Skeletal muscle satellite cell (primary cell): ENCODE measurements at regions not wholly inside any gene's neighbourhood (a gene's known extent, or its start where the extent isn't known, plus 50 kb on each side); places are given as distances from the start of the nearest gene placed in this dataset.

Source experiments
- H3K27me3 ChIP-seq: 2 replicates; pipeline ENCODE4 v1.7.0; 2013; ENCODE audit warnings: low read length; ENCODE audit not compliant: control insufficient read depth, insufficient read depth
- H3K36me3 ChIP-seq: 2 replicates; pipeline ENCODE4 v1.7.0; 2013; ENCODE audit warnings: mild to moderate bottlenecking, control low read depth, low read length; ENCODE audit not compliant: insufficient read depth
- H3K4me1 ChIP-seq: 2 replicates; pipeline ENCODE4 v1.7.0; 2013; ENCODE audit warnings: low read length; ENCODE audit not compliant: control insufficient read depth, insufficient read depth
- H3K4me2 ChIP-seq: 2 replicates; pipeline ENCODE4 v1.7.0; 2013; ENCODE audit warnings: mild to moderate bottlenecking, low read length
- H3K4me3 ChIP-seq: 2 replicates; pipeline ENCODE4 v1.7.0; 2013; ENCODE audit warnings: low read length
- H3K9ac ChIP-seq: 2 replicates; pipeline ENCODE4 v1.7.0; 2013; ENCODE audit warnings: mild to moderate bottlenecking, low read depth, low read length, moderate library complexity
- H3K9me3 ChIP-seq: replicated peaks from 2 replicates; pipeline ENCODE4 v1.7.0; 2013; ENCODE audit warnings: mild to moderate bottlenecking, control low read depth, low read length

DNA sequence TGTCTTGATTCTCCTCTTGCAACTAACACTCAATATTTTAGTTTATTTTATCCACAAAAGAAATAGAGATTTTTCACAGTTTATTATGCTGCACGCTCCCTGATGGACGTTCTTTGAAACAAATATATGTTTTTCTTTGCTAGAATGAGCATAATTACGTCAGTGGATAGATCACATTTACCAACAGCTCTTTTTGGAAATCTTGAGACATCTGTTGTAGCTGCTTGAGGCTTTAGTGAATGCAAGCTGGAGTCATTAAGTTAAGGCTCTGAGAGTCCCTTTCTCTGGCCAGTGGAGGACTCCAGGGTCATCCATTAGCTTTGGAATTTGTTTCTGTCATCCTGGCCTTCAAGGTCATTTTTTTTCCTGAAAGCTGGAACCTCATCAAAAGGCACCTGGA is 405.6 kb upstream of the TMEM132C start:
- Histone ChIP-seq H3K9me3 (no peaks in the 10 kb centered on the region), H3K4me3 (no peak overlapping the region), H3K4me1 (no peaks in the 10 kb centered on the region), H3K4me2 (no peak overlapping the region), H3K27me3 (no peaks in the 10 kb centered on the region), H3K36me3 (no peaks in the 10 kb centered on the region), H3K9ac (no peak overlapping the region)

DNA sequence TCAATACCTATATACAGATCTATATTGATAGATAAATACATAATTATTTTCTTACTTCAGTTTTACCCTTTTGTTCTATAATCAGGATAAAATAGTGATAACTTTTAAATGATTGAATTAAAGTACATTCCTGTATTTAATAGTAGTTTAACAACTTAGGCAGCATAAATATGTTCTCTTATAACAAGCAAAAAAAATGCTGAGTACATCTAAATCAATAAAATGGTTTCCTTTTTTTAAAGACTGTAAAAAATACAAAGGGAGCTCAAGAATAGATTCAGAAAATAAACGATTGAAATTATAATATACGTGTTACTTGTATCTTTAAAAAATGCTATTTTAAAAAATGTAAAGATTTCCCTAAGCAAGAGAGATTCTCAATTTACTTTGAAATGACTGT is 393.7 kb upstream of the TMEM132C start:
- no peaks in the 10 kb centered on the region for H3K4me1 ChIP-seq
- no peaks in the 10 kb centered on the region for H3K36me3 ChIP-seq

DNA sequence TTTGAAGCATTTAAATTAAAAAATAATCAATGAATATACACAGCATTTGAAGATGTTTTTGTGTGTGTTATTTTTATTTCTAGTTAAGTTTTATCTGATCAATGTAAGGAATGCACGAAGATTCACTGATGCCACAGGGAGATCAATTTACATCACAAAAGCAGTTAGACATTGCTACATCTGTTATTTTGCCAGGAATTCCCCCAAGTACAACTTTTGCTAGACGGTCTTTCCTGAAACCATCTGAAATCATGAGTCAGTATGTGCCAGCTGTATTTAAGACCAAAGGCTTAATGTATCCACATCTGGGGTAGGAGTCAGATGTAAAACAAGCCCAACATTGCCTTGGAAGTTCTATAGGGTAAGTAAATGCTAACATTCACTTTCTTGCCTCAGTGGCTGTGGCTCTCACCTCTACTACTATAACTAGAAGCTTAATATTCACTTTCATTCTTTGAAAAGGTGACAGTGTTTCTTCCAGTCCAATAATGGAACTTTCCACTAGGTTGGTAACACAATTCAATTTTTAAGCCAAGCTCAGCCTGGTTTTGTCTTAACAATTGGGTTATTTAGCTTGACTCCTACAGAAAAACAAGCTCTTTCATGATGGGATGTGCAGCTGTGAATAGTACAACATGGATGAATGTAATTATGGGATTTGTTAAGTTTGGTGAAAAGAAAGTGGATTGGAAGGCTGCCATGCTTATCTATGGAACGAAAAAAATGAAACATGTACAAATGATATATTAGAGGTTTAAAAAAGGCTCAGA is 385.4 kb upstream of the TMEM132C start:
- no peak overlapping the region for H3K4me2 ChIP-seq
- H3K4me1 ChIP-seq = no peaks in the 10 kb centered on the region
- H3K4me3 ChIP-seq = no peak overlapping the region
- H3K27me3 ChIP-seq = no peaks in the 10 kb centered on the region
- H3K9me3 ChIP-seq = no peaks in the 10 kb centered on the region
- no peaks in the 10 kb centered on the region for H3K36me3 ChIP-seq
- H3K9ac ChIP-seq = no peak overlapping the region

More for the DNA sequence above, 393.7 kb upstream of the TMEM132C start:
- Histone ChIP-seq H3K4me3 (no peak overlapping the region), H3K27me3 (no peaks in the 10 kb centered on the region), H3K9ac (no peak overlapping the region), H3K4me2 (no peak overlapping the region), H3K9me3 (no peaks in the 10 kb centered on the region)

DNA sequence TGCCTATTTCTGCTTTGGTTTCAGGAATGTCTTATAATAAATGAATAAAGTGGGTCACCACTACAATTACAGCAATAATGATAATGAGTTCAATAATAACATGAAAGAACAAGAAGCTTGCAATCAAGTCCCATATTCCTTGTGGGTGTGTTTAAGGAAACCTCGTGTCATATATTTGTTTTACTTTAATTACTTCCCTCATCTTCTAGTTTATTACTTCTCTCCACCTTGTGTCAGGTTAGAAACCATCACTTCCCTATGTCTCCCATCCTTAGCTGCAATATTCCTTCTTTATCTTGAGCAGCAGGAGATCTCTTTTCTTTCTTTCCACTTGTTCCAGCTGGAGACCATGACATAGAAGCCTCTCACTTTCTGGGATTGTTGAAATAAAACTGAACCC is 384.0 kb upstream of the TMEM132C start:
- no peaks in the 10 kb centered on the region for H3K36me3 ChIP-seq
- no peaks in the 10 kb centered on the region for H3K4me1 ChIP-seq

DNA sequence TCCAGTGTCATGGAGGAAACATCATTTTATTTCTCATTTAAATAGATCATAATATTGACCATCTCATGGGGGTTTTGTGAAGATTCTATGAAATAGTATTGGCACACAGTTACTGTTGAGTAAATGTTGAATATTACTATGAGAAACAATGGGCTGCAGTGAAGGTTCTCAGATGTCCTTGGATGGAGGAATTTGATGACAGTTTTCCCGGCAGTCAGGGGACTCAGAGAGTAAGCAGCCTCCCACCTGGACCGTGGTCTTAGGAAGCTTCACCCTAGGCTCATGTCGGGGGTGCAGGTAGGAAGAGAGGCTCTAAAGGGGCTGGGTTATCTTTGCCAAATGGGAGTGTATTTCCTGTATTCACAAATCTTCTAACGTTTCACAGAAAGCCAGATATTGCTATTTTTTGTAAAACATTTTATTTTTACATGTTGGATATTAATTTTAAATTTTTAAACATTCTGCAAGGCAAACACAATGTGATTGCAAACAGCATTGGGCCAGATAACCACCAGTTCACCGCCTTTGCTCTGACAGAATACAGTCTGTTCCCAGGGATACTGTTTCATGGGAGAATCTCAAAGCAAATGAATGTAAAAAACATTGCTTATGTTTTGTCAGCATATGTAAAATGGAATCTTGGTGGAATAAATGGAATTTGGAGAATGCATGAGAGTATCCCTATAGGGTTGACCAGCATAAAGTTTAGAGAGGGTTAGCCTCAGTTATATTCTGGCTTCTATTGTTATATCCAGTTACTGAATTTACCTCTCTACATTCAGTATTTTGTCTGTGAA is 380.8 kb upstream of the TMEM132C start:
- Histone ChIP-seq H3K4me1 (no peaks in the 10 kb centered on the region), H3K4me3 (no peak overlapping the region), H3K36me3 (no peaks in the 10 kb centered on the region), H3K9ac (no peak overlapping the region), H3K27me3 (peaks cover 3% of the 10 kb centered on the region), H3K4me2 (no peak overlapping the region), H3K9me3 (no peaks in the 10 kb centered on the region)

More for the DNA sequence above, 384.0 kb upstream of the TMEM132C start:
- H3K4me3 ChIP-seq = no peak overlapping the region
- no peaks in the 10 kb centered on the region for H3K9me3 ChIP-seq
- no peak overlapping the region for H3K4me2 ChIP-seq
- H3K27me3 ChIP-seq = peaks cover 3% of the 10 kb centered on the region
- no peak overlapping the region for H3K9ac ChIP-seq

DNA sequence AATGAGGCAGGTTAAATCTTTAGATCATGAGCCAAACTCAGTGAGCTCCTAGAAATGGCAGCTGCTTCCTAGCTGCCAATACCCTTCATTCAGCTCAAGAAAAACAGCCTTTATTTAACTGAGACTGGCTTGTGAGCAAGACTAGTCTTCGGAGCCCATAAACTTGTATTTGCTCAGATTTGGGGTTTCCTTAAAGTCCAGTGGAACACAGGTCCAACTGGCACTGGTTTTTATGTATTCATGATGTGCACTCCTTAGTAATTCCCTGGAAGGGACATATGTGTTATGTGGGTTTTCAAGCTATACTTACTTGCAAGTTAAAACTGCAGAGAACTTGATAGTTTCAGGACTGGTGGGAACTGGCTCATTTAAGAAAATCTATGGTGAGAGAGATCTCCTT is 380.1 kb upstream of the TMEM132C start:
- Histone ChIP-seq H3K4me2 (no peak overlapping the region), H3K9ac (no peak overlapping the region), H3K27me3 (peaks cover 3% of the 10 kb centered on the region), H3K4me1 (no peaks in the 10 kb centered on the region), H3K4me3 (no peak overlapping the region), H3K36me3 (no peaks in the 10 kb centered on the region), H3K9me3 (no peaks in the 10 kb centered on the region)

DNA sequence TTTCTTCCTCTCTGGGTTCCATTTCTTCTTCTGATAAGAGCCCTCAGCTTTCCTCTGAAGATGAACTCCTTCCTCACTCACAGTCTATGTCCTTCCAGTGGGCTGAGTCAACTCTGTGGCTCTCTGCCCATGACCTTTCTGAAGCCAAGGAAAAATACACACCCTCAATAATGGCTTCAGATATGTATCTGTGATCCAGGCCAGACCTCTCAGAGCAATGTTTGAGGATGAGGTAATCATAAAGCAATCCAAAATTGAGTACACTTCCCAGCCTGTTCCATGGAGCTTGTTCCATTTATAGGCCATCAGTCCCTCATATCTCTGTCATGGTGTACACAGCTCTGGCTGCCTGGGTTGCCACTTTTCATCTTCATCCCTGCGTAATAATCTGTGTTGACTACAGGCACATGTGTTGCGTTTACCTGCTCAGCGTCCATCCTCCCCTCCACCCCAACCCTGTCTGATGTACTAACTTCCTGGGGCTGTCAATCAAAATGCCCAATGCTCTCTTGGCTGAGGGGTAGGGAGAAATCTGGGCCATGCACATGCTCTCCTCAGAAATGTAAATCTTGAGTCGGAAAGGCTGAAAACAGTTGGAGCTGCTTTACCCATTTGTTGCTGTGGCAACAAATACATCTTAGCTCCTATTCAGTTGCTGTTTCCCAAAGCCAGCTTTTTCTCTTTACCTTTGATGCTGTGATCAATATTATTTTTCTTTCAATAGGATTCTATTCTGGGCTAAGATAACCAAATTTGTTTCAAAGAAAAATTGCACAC is 377.8 kb upstream of the TMEM132C start:
- Histone ChIP-seq H3K4me1 (no peaks in the 10 kb centered on the region), H3K36me3 (no peaks in the 10 kb centered on the region), H3K9ac (no peak overlapping the region), H3K27me3 (peaks cover 3% of the 10 kb centered on the region), H3K4me3 (no peak overlapping the region), H3K4me2 (no peak overlapping the region), H3K9me3 (no peaks in the 10 kb centered on the region)

DNA sequence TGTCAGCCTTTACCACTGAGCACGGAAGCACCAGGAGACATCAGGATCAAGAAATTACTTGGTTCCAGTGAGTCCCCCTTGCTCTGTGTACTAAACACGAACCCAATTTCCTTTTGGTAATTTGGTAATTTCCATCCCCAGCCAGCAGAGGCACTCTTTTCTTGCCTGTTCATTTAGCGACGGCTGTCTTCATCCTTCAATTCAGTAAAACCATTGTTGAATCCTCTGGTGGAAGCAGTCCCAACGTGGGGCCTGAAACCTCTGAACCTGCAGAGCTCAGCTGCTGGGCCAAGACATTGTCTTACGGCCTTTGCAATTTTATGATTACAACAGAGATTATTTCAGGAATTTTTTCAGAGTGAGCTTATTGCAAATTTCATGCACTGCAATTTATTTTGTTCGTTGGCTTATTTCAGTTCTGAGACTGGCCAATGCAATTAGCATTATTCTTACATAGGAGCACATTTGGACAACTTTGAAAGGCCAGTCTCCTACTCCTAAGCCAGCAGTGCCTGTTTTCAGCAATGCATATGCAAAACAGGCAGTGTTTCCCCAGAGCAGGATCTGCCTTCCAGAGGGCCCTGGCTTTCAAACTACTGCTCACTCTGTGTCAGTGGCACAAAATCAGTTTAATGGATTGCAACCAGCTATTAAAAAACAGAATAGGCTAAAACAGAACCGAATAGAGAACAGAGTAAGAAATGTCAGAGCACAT is 372.9 kb upstream of the TMEM132C start:
- H3K4me1 ChIP-seq = no peaks in the 10 kb centered on the region
- no peak overlapping the region for H3K4me2 ChIP-seq
- no peak overlapping the region for H3K9ac ChIP-seq
- no peaks in the 10 kb centered on the region for H3K27me3 ChIP-seq
- no peaks in the 10 kb centered on the region for H3K36me3 ChIP-seq
- no peak overlapping the region for H3K4me3 ChIP-seq
- H3K9me3 ChIP-seq = no peaks in the 10 kb centered on the region

DNA sequence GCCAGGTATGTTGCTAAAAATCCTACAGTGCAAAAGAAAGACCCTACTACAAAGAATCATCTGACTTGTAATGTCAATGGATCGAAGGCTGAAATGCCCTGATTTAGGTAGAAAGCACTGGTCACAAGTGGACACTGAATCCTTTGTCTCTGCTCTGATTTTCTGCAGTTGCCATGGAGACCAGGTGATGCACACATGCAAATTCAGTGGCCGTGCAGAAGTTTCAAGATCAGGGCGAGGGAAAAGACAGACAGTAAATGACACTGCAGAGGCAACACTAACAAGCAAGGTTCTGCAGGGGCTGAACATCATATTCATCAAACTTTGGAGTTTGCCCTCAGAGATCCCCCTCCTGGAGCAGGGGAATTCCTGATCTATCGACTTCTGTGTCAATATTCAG is 370.3 kb upstream of the TMEM132C start:
- Histone ChIP-seq H3K4me2 (no peak overlapping the region), H3K9me3 (no peaks in the 10 kb centered on the region), H3K27me3 (no peaks in the 10 kb centered on the region), H3K9ac (no peak overlapping the region), H3K36me3 (no peaks in the 10 kb centered on the region), H3K4me3 (no peak overlapping the region), H3K4me1 (no peaks in the 10 kb centered on the region)

DNA sequence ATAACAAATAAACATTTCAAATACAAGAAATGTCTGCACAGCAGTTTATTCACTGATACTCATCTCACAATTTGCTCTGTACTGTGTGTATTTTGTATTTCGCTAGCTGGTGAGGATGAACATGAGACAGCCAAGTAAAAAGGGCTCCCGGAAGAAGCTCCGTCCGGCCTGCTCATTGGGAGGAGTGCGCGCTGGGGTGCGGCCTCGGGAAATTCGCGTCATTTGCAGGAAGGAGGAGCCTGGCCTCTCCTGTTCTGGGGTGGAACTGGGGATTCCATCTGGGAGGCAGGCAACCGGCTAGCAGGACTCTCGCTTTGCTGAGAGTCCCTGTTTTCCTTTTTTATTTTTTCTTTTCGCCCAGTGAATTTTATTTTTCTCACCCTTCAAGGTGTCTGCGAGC is 368.4 kb upstream of the TMEM132C start:
- Histone ChIP-seq H3K27me3 (no peaks in the 10 kb centered on the region), H3K4me2 (no peak overlapping the region), H3K4me1 (peaks cover 8% of the 10 kb centered on the region), H3K4me3 (no peak overlapping the region), H3K9me3 (no peaks in the 10 kb centered on the region), H3K36me3 (no peaks in the 10 kb centered on the region), H3K9ac (no peak overlapping the region)

DNA sequence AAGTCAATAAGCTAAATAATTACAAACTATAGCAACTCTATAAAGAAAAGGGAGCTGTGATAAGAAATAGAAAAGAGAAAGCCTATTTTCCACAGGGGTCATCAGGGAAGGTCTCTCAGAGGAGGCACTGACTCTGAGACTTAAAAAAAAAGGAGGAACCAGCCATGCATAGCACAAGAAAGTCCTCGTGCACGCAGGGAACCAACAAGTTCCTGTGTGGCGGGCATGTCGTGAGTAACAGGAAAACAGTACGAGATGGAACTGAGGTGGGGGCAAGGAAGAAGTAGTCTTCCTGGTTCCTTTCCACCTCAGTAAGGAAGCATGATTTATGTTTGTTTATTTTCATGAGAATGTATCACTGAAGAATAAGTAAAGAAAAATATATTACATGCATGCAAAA is 367.0 kb upstream of the TMEM132C start:
- Histone ChIP-seq H3K36me3 (no peaks in the 10 kb centered on the region), H3K27me3 (no peaks in the 10 kb centered on the region), H3K9ac (no peak overlapping the region), H3K4me3 (no peak overlapping the region), H3K4me1 (peaks cover 11% of the 10 kb centered on the region), H3K9me3 (no peaks in the 10 kb centered on the region), H3K4me2 (no peak overlapping the region)
